Liver (tissue), 8 donors: ENCODE measurements at regions not wholly inside any gene's neighbourhood (a gene's known extent, or its start where the extent isn't known, plus 50 kb on each side); places are given as distances from the start of the nearest gene placed in this dataset.

ENCODE experiments used
- DNase-seq: peaks from one replicate; pipeline ENCODE4 v3.0.0-alpha.2; 2017; ENCODE audit warnings: low spot score
- H3K27ac ChIP-seq, 2 donors: one replicate each; pipeline ENCODE4 v1.7.0; 2013; ENCODE audit warnings: inconsistent platforms in 2 of 2, low read length in 2 of 2, control low read depth in 1 of 2, low read depth in 1 of 2, mild to moderate bottlenecking in 1 of 2
- H3K27me3 ChIP-seq, 4 donors: one replicate each; pipeline versions ENCODE4 v1.6.1 to v1.7.0; 2013; ENCODE audit warnings: low read length in 3 of 4, inconsistent platforms in 1 of 4, mild to moderate bottlenecking in 1 of 4, moderate library complexity in 1 of 4; ENCODE audit not compliant: control insufficient read depth in 4 of 4, insufficient read depth in 4 of 4
- H3K36me3 ChIP-seq, 4 donors: one replicate each; pipeline versions ENCODE4 v1.6.1 to v1.7.0; 2013; ENCODE audit warnings: low read length in 3 of 4, mild to moderate bottlenecking in 3 of 4, low read depth in 1 of 4, moderate library complexity in 1 of 4; ENCODE audit not compliant: control insufficient read depth in 4 of 4, insufficient read depth in 3 of 4
- H3K4me1 ChIP-seq, 4 donors: one replicate each; pipeline versions ENCODE4 v1.6.1 to v1.7.0; 2013; ENCODE audit warnings: low read length in 3 of 4, mild to moderate bottlenecking in 3 of 4, moderate library complexity in 1 of 4; ENCODE audit not compliant: control insufficient read depth in 4 of 4, insufficient read depth in 4 of 4
- H3K4me3 ChIP-seq, 3 donors: one replicate each; pipeline versions ENCODE4 v1.6.1 to v1.7.0; 2013; ENCODE audit warnings: low read length in 3 of 3, control low read depth in 1 of 3, low read depth in 1 of 3, mild to moderate bottlenecking in 1 of 3
- H3K9ac ChIP-seq, 2 donors: one replicate each; pipeline ENCODE4 v1.7.0; 2013; ENCODE audit warnings: low read length in 2 of 2, mild to moderate bottlenecking in 2 of 2, moderate library complexity in 2 of 2, control low read depth in 1 of 2, low read depth in 1 of 2
- H3K9me3 ChIP-seq, 4 donors: one replicate each; pipeline versions ENCODE4 v1.6.1 to v1.7.0; 2013; ENCODE audit warnings: low read length in 3 of 4; ENCODE audit not compliant: control insufficient read depth in 4 of 4
- EGR1 ChIP-seq, 2 donors: IDR thresholded peaks; 2 replicates each; pipeline ENCODE4 v1.6.1; 2016 to 2018; ENCODE audit warnings: antibody characterized with exemption in 2 of 2, low read depth in 2 of 2
- FOXA1 ChIP-seq: IDR thresholded peaks from 2 replicates; pipeline ENCODE4 v1.6.1; 2016; ENCODE audit warnings: antibody characterized with exemption
- GABPA ChIP-seq, 2 donors: IDR thresholded peaks in 1 of 2; conservative IDR thresholded peaks in 1 of 2; 2 replicates each; pipeline ENCODE4 v1.6.1; 2016; ENCODE audit warnings: antibody characterized with exemption in 2 of 2, mild to moderate bottlenecking in 1 of 2, moderate library complexity in 1 of 2
- HNF4A ChIP-seq, 2 donors: conservative IDR thresholded peaks; 2 replicates each; pipeline ENCODE4 v1.6.1; 2016; ENCODE audit warnings: antibody characterized with exemption in 2 of 2, mild to moderate bottlenecking in 2 of 2
- HNF4G ChIP-seq: IDR thresholded peaks from 2 replicates; pipeline ENCODE4 v1.6.1; 2016; ENCODE audit warnings: antibody characterized with exemption
- JUND ChIP-seq, 2 donors: IDR thresholded peaks; 2 replicates each; pipeline ENCODE4 v1.6.1; 2016; ENCODE audit warnings: antibody characterized with exemption in 2 of 2
- NR2F2 ChIP-seq: IDR thresholded peaks from 2 replicates; pipeline ENCODE4 v1.6.1; 2016; ENCODE audit warnings: antibody characterized with exemption
- RXRA ChIP-seq, 2 donors: IDR thresholded peaks; 2 replicates each; pipeline ENCODE4 v1.6.1; 2017 to 2018; ENCODE audit warnings: antibody characterized with exemption in 2 of 2, mild to moderate bottlenecking in 1 of 2
- SP1 ChIP-seq: IDR thresholded peaks from 2 replicates; pipeline ENCODE4 v1.6.1; 2018; ENCODE audit warnings: antibody characterized with exemption, mild to moderate bottlenecking
- TAF1 ChIP-seq: conservative IDR thresholded peaks from 2 replicates; pipeline ENCODE4 v1.6.1; 2016; ENCODE audit warnings: antibody characterized with exemption, mild to moderate bottlenecking
- WGBS: extraction: QIAGEN DNeasy Blood & Tissue Kit; methylation state at CpG from one replicate; pipeline ENCODE4 v1.1.7; 2013; 5-methylcytosine and 5-hydroxymethylcytosine counted together
- TF ChIP-seq, protein P1 (sequence below): IDR thresholded peaks from 2 replicates; pipeline ENCODE4 v1.6.1; 2016; ENCODE audit warnings: antibody characterized with exemption
- TF ChIP-seq, protein P2 (sequence below): fragments of 150-350 bp; IDR thresholded peaks from 2 replicates; pipeline ENCODE4 v1.5.1; 2017; ENCODE audit warnings: improper control_type of control experiment, low read depth, low read length; ENCODE audit not compliant: missing input control
- TF ChIP-seq, protein P3 (sequence below): IDR thresholded peaks from 2 replicates; pipeline ENCODE4 v1.6.1; 2016; ENCODE audit warnings: antibody characterized with exemption
- TF ChIP-seq, protein P4 (sequence below): IDR thresholded peaks from 2 replicates; pipeline ENCODE4 v1.6.1; 2016; ENCODE audit warnings: antibody characterized with exemption
- donor health status: healthy.
- donor health status: healthy.
- donor health status: healthy.
- donor health status: healthy.
- donor health status: healthy.

DNA sequence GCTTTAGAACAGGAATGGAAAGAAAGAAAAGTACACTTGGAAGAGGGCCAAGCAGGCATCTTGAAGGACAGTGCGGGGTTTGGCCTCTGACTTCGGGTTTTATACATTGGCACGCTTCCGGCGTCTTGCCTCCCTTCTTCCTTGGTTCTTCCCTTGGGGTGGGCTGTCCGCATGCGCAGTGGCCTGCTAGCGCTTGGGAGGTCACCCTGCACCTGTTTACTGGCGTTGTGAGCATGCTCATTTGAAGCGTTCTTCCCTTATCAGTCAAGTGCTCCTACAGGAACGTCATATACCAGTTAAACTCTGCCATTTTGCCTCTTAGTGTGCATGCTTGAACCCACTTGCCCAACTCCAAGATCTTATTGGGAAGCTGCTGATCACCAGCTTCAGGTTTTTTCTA is 230.0 kb downstream of the TTLL2 start:
- no peak overlapping the region for H3K9ac ChIP-seq

DNA sequence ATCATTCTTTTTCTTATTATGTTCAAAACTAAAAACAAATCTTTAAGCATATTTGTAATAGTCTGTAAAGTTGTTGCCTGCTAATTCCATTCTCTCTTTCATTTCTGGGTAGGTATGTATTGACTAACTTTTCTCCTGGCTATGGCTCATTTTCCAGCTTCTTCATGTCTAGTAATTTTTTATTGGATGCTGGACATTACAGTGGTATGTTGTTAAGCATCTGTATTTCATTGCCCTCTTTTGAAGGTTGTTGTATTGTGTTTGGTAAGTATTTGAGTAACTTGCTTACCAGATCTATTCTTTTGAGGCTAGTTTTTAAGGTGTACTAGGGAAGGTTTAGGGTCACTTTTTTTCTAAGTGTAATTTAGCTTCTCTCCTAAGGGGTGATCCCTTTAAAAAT is 230.9 kb downstream of the TTLL2 start:
- TF ChIP-seq HNF4A (conservative IDR thresholded peaks at IDR 0.05) (no peak), SP1 (no peak)

More for the DNA sequence above, 230.0 kb downstream of the TTLL2 start:
- Histone ChIP-seq H3K4me1 (peaks cover 5 to 15% (median 13%) of the 10 kb centered on the region in 4 donors), H3K27me3 (no peaks in the 10 kb centered on the region), H3K36me3 (no peaks in the 10 kb centered on the region), H3K4me3 (no peak overlapping the region), H3K9me3 (no peaks in the 10 kb centered on the region), H3K27ac (no peak overlapping the region)
- no peak for DNase-seq
- TF ChIP-seq RXRA (IDR thresholded peaks at IDR 0.05) (no peak), NR2F2 (no peak)
- WGBS, result 95% methylated on average over 11 of the region's 11 CpGs

DNA sequence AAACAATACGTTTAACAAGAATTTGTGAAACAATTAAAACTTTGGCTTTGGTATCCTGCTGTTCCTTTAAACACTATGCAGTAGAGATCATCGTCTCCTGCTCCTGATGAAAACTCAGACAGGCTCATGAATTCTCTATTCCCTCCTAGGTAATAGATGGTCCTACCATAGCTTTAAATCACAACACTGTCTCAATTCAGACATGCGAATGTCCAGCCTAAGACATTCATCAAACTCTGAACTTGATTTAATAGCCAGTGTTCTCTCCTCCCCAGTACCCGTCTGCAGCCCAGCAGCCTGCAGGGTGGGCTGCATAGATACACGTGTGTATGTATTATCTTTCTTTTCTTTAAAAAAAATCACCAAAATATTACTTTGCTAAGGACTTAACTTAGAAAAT is 232.8 kb downstream of the TTLL2 start:
- H3K4me1 ChIP-seq, result peaks cover 6 to 28% (median 22%) of the 10 kb centered on the region in 4 donors
- no peaks in the 10 kb centered on the region for H3K27me3 ChIP-seq
- 95% methylated on average over 5 of the region's 5 CpGs for WGBS
- no peak overlapping the region for H3K9ac ChIP-seq
- no peaks in the 10 kb centered on the region for H3K36me3 ChIP-seq
- H3K9me3 ChIP-seq, result no peaks in the 10 kb centered on the region
- no peak for DNase-seq
- TF ChIP-seq TAF1, result no peak
- no peak for TF ChIP-seq HNF4G
- TF ChIP-seq NR2F2, result no peak
- H3K4me3 ChIP-seq, result no peak overlapping the region
- H3K27ac ChIP-seq, result no peak overlapping the region

More for the DNA sequence above, 230.9 kb downstream of the TTLL2 start:
- Histone ChIP-seq H3K9me3 (no peaks in the 10 kb centered on the region), H3K9ac (no peak overlapping the region), H3K4me1 (peaks cover 6 to 24% (median 22%) of the 10 kb centered on the region in 4 donors), H3K27ac (no peak overlapping the region), H3K4me3 (no peak overlapping the region), H3K27me3 (no peaks in the 10 kb centered on the region), H3K36me3 (no peaks in the 10 kb centered on the region)
- no peak for DNase-seq

DNA sequence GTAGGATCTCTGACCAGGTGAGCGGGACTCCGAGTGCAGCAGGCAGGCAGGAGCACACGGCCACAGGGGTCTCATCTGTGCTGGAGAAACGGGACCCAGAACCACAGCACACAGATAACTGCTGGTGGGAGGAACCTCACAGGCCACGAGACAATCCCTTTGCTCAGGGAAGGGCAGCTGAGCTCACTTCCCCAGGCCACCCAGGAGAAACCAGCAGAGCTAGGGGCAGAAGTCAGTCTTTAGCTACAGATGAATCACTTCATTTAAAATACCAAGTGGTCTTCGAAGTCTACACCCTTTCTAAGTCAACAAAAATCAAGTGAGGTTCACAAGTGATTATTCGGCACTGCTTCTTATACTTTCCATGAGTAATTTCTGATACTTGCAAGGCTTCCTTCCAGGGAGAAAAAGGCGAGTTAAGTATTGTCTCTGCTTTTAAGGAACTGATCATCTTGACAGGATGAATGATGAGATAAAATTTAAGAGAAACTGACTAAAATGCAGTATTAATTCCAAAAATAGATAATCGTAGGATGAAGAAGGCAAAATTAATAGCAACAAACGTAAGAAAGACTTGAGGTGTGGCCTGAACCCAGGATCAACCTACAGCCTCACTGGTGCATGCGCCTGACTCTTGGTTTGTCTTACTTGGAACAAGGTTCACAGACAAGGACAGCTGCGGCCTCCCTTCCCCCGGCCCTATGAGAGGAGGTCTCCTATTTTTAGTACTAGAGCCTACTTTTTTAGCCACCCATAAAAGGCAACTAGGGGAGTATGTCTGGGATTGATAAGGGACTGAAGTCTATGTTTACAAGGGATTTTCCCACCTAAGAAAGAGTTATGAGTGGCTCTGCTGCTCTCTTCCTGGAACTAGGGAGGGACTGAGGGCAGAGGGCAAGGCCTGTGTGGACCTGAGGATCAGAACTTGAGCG is 233.6 kb downstream of the TTLL2 start:
- Histone ChIP-seq H3K9ac (no peak overlapping the region), H3K9me3 (no peaks in the 10 kb centered on the region), H3K27ac (peak overlapping the region; percentile 51 to 66), H3K4me3 (no peak overlapping the region), H3K27me3 (no peaks in the 10 kb centered on the region), H3K36me3 (no peaks in the 10 kb centered on the region), H3K4me1 (peaks cover 6 to 28% (median 22%) of the 10 kb centered on the region in 4 donors)
- WGBS, result 79% methylated on average over 14 of the region's 14 CpGs
- no peak for DNase-seq
- TF ChIP-seq EGR1 (IDR thresholded peaks at IDR 0.05; ENCODE audit: low read depth in 2 of 2) (no peak), JUND (IDR thresholded peaks at IDR 0.05) (no peak), TAF1 (no peak), SP1 (peak; percentile 72), GABPA (IDR thresholded peaks at IDR 0.05 in 1 of 2, conservative IDR thresholded peaks at IDR 0.05 in 1 of 2) (no peak), FOXA1 (no peak)
- TF ChIP-seq, protein P1, sequence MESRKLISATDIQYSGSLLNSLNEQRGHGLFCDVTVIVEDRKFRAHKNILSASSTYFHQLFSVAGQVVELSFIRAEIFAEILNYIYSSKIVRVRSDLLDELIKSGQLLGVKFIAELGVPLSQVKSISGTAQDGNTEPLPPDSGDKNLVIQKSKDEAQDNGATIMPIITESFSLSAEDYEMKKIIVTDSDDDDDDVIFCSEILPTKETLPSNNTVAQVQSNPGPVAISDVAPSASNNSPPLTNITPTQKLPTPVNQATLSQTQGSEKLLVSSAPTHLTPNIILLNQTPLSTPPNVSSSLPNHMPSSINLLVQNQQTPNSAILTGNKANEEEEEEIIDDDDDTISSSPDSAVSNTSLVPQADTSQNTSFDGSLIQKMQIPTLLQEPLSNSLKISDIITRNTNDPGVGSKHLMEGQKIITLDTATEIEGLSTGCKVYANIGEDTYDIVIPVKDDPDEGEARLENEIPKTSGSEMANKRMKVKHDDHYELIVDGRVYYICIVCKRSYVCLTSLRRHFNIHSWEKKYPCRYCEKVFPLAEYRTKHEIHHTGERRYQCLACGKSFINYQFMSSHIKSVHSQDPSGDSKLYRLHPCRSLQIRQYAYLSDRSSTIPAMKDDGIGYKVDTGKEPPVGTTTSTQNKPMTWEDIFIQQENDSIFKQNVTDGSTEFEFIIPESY, result no peak
- TF ChIP-seq, protein P2, sequence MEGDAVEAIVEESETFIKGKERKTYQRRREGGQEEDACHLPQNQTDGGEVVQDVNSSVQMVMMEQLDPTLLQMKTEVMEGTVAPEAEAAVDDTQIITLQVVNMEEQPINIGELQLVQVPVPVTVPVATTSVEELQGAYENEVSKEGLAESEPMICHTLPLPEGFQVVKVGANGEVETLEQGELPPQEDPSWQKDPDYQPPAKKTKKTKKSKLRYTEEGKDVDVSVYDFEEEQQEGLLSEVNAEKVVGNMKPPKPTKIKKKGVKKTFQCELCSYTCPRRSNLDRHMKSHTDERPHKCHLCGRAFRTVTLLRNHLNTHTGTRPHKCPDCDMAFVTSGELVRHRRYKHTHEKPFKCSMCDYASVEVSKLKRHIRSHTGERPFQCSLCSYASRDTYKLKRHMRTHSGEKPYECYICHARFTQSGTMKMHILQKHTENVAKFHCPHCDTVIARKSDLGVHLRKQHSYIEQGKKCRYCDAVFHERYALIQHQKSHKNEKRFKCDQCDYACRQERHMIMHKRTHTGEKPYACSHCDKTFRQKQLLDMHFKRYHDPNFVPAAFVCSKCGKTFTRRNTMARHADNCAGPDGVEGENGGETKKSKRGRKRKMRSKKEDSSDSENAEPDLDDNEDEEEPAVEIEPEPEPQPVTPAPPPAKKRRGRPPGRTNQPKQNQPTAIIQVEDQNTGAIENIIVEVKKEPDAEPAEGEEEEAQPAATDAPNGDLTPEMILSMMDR, result no peak
- TF ChIP-seq, protein P3, sequence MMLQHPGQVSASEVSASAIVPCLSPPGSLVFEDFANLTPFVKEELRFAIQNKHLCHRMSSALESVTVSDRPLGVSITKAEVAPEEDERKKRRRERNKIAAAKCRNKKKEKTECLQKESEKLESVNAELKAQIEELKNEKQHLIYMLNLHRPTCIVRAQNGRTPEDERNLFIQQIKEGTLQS, result no peak
- TF ChIP-seq, protein P4, sequence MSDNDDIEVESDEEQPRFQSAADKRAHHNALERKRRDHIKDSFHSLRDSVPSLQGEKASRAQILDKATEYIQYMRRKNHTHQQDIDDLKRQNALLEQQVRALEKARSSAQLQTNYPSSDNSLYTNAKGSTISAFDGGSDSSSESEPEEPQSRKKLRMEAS, result no peak
